ENCODE measurements at regions not wholly inside any gene's neighbourhood (a gene's known extent, or its start where the extent isn't known, plus 50 kb on each side); places are given as distances from the start of the nearest gene placed in this dataset.

- no peak for DNase-seq
Observed at GRCh38 chr12:78795934-78796445, 68.6 kb upstream of the SYT1 start.

- no peak for DNase-seq
Observed at GRCh38 chr12:78797196-78797931, 67.2 kb upstream of the SYT1 start.

- DNase-seq: no peak
Observed at GRCh38 chr12:78799649-78800048, 64.9 kb upstream of the SYT1 start.

GRCh38 chr12:78802593-78802992 lies 62.0 kb upstream of the SYT1 start:
- no peak for DNase-seq

- no peak for DNase-seq
Observed at GRCh38 chr12:78804262-78804661, 60.3 kb upstream of the SYT1 start.
